HG03558 (cell line): ENCODE measurements at regions not wholly inside any gene's neighbourhood (a gene's known extent, or its start where the extent isn't known, plus 50 kb on each side); places are given as distances from the start of the nearest gene placed in this dataset.

Experiments
- ATAC-seq: cut with Tn5 transposase; IDR thresholded peaks from one replicate; pipeline ENCODE4 v1.9.1; 2021; ENCODE audit warnings: moderate number of reproducible peaks; ENCODE audit not compliant: unreplicated experiment; ENCODE audit errors: extremely low read depth

DNA sequence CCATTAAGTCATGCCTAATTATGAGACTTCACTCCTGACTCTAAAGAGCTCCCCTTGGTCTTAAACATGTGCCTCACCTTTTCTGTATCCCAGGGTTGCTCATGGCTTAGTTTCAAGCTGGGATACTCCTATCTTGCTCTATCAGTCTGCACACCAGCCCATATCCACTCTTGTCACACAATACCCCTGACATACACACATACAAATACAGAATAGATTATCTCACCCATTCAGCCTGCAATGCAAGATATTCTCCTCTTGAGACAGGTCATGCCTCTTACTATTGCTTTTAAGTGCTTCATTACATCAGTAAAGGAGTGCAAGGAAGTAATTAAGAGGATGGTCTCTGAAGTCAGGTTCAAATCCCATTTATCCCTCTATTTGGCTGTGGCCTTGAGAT lies 587.3 kb downstream of the IGSF11 start:
- no peak for ATAC-seq

DNA sequence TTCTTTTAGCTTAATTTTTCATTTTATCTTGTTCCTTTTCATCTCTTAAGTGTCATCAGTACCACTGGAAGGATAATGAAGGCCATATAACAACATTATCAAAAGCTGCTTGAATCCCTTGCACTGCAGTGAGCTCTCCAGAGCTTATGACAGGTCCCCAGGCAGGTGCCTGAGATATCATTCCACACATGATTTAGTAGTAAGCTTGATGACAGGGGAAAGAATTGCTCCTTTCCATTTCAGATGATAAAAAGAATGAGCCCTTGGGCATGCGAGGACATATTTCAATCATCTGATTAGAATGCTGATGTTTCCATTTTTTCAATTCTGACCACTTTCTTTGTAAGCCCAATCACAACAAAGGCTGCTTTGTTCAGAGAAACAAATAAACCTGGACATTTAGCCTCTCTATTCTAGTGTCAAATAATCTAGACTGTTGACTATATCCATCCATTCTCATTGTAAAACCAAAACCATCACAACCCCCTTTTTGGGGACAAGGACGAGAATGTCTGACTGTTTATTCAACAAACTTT lies 567.8 kb downstream of the IGSF11 start:
- ATAC-seq, result no peak

DNA sequence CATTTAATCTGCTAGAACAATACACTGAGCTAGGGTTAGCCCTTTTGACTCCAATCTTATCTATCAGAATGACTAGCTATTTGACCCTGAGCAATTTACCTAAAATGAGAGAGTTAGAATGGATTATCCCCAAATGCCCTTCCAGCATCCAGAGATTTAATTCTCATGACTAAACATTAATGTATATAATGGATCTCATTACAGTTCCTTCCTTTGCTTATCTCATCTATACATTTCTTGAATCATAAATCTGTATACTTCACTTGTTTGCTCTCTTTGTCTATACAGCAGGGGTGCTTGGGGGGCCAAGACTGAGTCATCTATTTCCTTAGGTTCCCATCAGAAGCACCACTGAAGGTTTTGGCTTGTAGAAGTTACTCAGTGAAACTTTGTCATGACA lies 565.8 kb downstream of the IGSF11 start:
- ATAC-seq, result no peak

DNA sequence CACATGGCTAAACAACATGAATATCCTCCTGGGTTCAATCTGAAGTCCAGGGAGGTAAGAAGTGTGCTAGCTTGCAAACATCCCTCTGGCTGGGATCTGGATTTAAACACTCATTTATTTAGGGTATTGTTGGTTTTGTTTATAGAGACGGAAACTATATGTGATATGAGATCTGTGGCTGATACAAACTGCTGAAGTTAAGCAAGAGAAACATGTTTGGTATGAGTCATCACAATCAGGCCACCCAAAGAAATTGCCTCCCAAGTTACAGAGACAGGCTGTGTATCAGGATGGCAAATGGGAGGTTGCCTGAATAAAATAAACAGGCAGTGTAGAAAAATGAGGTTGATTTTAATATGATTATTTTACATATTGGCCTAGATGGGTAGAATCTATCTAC lies 562.1 kb downstream of the IGSF11 start:
- no peak for ATAC-seq

DNA sequence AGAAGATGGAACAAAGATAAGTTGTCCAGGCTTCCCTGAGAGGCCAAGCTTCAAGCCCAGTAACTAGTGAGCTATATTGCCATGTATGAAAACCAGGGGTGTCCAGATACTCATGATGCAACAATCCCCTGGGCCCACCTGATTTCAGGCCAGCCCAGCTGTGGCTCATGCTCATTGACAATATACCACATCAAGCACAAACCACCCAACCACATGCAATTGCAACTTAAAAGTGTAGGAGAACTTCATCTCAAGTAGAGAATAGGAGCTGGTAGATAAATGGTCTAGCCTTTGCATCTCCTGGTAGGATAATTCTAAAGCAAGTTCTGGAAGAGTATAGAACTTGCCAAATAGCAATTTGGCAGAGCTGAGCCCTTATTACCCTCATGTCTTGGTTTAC lies 561.3 kb downstream of the IGSF11 start:
- ATAC-seq, result no peak

DNA sequence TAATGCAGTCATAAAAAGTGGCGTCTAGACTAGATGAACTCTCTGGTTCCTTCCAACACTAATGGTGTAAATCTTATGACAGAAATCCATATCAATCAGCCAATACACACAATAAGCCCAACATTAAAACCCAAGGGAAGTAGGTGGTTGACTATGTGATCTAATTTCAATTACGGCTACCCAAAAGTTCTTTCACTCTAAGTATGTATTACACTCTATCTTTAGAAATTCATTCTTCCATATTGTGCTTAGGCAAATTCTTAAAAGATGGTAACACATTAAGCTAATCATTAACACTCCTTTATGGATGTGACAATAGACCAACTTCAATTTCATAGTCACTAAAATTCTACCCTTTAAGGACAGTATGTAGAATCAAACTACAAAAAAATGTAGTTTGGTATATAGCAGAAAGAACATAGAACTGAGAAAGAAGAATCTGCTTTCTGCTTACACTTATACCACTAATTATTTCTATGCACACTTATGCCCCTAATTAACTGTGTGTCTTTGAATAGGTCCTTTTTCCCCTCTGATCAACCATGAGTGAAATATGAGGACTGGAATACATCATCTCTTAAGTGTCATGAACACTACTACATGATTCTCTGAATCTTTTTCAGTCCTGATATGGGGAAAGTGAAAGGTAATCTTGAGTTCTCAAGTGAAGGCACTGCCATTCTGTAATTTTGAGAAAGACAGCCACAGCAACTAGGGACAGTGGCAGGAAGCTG lies 557.6 kb downstream of the IGSF11 start:
- no peak for ATAC-seq

DNA sequence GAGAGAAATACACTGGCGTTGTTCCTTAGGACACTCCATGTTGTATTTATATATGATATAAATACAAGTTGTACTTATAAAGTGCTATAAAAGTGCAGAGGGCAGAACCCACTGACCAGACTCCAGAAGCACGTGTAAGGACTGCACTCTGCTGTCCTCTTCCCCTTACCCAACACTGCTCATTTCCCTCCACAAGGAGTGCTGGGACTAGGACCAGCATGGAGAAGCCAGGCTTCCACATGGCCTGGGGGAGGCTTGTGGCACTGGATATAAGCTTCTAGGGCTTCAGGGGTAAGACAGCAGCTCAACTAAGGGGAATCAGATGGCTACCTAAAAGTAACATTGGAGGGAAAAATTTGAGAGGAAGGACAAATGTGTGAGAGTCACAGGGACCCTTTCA lies 556.9 kb downstream of the IGSF11 start:
- ATAC-seq, result no peak

DNA sequence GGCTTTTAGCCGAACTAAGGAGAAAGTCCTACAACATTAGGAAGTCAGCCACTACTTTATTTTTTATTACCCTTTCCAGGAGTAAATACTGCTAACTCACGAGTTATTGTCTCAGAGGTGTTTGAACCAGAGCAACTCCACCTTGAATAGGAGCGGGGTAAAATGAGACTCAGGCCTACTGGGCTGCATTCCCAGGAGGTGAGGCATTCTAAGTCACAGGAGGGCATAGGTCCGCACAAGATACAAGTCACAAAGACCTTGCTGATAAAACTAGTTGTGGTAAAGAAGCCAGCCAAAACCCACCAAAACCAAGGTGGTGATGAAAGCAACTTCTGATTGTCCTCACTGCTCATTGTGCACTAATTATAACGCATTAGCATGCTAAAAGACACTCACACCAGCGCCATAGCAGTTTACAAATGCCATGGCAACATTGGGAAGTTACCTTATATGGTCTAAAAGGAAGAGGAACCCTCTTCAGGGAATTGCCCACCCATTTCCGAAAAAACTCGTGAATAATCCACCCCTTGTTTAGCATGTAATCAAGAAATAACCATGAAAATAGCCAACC lies 555.9 kb downstream of the IGSF11 start:
- ATAC-seq, result no peak

DNA sequence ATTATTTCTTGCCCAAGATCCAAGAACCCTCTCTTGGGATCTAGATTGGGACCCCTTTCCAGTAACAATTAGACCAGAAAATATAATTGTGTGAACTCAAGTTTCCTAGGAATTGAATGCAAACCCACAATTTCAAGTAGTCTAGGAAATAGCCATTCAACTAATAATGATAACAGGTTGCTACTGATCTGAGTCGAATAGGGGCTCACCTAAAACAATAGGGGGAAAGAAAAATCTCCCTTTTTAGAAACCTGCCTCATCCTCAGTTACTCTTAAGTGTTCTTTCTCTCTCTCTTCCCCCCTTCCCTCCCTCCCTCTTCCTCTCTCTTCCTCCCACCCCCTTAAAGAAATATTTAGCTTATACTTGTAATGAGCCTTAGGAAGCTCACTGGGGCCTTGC lies 555.3 kb downstream of the IGSF11 start:
- no peak for ATAC-seq

DNA sequence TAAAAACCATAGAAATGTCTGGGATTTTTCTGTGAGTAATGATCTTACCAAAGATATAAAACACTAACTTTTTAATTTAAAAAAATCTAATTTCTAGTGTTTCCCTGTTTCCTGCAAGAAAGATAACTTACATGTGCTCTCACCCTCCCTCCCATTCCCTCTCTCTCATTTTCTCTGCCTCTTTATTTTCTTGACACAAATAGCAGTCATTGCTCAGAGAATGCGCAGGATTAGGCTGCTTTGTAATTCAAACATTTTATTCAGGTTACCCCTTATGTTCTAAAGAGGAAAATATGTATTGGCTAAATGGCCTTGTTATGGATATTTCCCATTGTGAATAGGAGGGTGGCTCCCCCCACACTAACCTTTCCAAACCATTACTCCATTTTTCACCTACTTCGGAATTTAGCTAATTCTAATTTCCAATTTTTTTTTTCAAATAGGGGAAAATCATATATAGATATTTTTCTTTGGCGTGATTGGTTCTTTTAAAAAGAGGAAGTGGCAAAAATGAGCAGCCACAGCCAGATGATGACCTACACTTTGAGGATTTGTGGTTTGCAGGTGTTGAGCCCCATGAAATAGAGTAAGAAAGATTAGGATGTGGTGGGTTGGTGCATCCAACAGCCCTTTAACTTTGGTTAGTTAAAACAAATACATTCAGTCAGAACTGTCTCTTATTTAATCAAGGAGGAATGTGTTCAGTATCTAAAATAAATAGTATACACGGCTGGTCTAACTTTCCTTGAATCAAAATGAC lies 554.4 kb downstream of the IGSF11 start:
- no peak for ATAC-seq

DNA sequence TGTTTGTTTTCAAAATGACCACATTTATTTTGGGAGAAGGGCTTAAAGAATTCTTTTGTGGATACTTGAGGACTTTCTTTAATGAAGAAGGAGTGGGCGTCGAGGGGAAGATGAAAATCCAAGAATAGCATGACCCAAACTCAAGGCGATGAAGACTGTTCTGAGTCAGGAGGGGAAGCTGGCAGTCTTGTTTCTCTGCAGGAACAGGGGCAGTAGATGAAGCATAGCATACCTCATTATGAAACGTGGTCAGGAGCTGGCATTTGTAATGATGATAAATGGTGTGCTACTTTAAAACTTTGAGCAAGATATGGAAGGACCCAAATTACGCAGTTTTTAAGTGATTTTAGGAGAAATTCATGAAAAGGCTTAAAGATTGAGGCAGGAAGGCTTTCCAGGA lies 549.0 kb downstream of the IGSF11 start:
- no peak for ATAC-seq

DNA sequence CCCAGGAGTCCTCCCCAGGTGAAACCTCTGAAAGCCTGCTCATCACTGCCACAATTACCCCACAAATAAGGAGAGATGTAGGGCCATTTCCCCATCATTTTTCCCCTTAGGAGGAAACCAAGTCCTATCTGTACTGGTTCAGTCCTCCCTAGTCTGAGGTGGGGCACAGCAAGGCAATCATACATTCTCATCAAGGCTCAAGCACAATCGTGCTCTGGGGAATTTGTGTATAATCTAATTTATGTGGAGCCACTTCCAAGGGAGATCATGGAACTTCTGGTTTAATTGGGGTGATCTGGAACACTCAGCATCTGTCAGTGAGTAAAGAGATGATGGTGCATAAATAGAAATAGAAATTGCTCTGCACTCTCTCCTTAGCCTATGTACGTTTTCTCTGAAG lies 546.9 kb downstream of the IGSF11 start:
- no peak for ATAC-seq

DNA sequence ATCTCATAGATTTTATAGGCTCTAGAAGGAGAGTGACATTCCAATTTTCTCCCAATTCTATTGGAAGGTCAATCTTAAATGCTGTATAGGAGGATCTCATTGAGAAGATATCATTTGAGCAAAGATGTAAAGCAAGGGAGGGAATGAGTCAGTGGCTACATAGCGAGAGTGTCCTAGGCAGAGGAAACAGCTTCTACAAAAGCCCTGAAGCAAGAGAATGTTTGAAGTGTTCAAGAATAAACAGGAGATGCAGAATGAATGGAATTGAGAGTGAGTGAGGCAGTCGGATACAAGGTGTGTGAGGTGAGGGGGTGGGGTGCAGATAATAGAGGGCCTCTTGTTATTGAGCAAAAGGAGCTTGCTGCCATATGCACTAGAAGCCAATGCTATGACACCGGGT lies 545.9 kb downstream of the IGSF11 start:
- no peak for ATAC-seq

DNA sequence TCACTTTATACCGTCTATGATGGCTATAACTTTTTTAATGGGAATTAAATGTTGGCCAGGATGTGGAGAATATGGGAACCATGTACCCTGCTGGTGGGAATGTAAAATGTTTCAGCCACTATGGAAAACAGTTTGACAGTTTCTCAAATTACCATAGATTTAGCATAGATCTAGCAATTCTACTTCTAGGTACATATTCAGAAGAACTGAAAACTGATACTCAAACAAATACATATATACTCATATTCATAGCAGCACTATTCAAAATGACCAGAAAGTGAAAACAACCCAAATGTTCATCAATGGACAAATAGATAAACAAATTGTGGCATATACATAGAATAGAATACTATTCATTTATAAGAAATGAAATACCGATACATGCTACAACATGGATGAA lies 539.4 kb downstream of the IGSF11 start:
- ATAC-seq, result no peak

DNA sequence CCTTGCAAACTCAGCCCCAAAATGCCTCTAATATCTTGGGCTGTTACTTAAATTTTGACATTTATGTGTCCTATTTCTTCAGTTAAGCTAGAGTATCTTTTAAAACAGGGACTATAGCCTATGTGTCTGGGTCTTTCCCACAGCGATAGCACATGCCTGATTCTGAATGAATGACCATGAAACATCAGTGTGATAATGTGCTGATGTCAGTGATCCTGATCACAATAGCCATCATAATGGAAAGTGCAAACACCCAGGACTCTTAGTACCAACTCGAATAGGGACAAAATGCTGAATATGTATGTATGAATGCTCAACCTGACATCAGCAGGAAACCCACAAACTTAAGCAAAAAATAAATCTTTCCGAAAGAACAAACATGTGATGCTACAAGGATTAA lies 537.4 kb downstream of the IGSF11 start:
- ATAC-seq, result no peak

DNA sequence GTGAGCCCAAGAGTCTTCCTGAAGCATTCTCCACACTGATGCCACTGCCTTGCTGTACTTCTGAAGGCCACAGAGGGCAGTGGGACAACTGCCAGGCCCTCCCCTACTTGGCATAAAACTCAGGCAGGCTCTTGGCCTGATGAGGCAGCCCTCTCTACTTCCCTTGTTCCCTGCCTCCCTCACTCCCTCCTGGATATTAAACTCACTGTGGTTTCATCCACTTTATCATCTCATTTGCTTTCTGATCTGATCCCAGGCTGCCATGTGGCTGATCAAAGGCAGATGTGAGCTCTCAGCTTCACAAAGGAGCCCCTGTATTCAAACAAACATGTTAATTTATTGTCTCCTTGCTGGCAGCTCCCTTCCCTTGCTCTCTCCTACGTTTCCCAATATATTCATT lies 533.5 kb downstream of the IGSF11 start:
- ATAC-seq, result no peak

DNA sequence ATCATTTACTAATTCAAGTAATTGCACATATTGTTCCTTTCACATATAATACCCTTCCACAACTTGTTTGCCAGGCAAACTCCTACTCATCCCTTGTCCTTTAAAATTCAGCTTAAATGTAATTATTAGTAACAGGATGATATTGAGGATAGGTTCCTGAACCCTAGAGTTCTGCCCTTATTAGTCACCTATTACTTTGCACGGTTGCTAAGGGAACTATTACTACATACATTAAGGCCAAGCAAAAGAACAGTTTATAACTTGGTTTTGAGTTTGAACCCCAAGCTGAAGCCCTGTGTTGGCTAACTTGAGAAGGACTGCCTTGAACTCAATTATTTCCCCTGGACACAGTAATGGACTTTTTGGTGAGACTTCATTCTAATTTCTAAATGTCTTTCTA lies 529.7 kb downstream of the IGSF11 start:
- ATAC-seq, result no peak

DNA sequence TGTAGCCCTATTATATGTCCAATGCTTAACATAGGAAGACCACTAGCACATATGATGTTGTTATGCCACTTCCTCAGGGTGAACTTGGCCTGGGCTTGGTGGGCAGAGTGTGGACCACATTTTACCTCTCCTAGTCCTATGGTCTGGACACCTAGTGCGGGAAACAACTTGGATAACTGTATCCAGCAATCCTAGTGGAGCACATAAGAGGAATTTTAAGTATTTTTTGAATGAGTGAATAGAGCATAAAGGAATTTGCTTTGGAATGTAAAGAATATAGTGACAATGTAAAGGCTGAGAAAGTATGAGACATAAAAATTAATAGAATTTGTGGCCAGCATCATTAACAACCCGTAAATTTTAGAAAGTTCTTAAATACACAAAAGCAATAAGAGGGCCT lies 528.9 kb downstream of the IGSF11 start:
- ATAC-seq, result no peak

DNA sequence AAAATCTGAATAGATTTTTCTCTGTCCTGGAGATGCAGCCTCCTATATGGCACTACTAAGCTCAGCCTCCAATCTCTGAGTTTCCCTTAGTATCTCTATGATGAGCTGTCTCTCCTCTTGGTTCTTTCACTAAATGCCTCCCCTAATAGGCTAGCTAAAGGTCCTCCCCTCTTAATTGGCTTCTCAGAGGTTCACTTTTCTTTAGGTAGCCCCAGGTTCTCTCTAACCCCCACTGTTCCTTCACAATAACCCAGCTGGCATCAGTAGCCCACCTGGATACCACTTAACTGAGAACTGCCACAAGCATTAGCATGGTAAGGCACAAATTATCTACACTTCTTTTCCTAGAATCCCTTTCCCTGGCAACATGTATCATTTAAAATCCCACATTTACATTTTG lies 523.2 kb downstream of the IGSF11 start:
- no peak for ATAC-seq

DNA sequence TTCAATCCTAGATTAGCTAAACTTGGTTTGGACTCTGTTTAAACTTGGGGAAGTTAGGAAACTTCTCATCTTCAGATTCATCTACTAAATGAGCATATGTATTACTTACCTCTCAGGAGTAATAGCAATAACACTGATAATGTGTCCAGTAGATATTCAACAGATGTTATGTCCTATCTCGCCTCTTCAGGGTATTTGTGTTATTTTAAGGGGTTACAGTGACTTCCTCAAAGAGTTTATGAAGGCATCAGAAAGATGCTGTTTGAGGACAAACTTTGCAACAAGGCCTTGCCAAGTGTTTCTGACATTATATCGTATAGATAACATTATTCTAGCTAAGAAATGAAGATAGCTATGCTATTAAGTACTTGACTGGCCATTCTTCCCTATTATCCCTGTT lies 522.3 kb downstream of the IGSF11 start:
- no peak for ATAC-seq

DNA sequence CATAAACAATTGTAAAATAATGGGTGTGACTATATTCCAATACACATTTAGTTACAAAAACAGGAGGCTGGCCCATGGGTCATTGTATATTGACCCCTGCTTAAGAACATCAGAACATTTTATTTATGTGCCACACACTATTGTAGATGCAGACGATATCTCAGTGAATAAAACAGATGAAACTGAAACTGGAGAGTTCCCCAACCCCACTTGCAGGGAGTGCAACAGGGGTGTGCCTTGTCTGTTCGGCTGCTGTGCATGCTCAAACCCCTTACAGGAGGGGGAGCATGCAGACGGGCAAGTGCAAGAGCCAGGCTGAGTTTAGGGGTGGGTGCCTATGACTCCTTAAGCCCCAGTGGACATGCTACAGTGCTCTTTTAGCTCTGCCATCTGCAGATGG lies 509.6 kb downstream of the IGSF11 start:
- ATAC-seq, result no peak
